GM13976 (cell line): ENCODE measurements at regions not wholly inside any gene's neighbourhood (a gene's known extent, or its start where the extent isn't known, plus 50 kb on each side); places are given as distances from the start of the nearest gene placed in this dataset.

ENCODE experiments used
- DNase-seq: peaks from one replicate; pipeline ENCODE4 v3.0.0; 2012; ENCODE audit warnings: low spot score
- in situ Hi-C: fragments of 300-500 bp; cut with MboI; formaldehyde crosslinking; loops from one replicate; pipeline ENCODE4 v1.12.0; 2022; ENCODE audit warnings: low sequenced_read_pairs, mixed read lengths, inconsistent platforms; ENCODE audit not compliant: unreplicated experiment
- TF ChIP-seq, protein P1 (sequence below): IDR thresholded peaks from 2 replicates; pipeline ENCODE4 v1.5.1; 2012; ENCODE audit warnings: borderline replicate concordance, mild to moderate bottlenecking; ENCODE audit not compliant: insufficient read depth; ENCODE audit errors: extremely low read depth, missing control alignments, control extremely low read depth

DNA sequence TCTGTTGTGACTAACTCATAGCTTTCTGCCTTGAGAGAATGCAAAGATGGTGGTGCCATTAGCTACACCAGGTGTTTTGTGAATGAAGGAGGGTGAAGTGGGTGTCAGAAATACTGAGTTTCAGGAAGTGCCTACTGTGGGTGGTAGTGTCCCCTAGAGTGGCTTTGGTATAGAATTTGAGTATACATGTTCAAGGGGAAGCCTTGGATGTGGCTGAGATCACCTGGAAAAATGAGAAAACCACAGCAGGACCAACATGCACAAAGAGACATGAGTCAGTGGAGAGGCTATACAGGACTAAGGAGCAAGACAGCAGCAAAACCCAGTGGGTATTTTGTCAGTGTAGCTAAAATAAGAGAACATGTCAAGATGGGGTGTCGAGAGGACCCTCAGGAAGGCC lies 204.3 kb upstream of the TBL1X start:
- no peak for DNase-seq
- TF ChIP-seq, protein P1, sequence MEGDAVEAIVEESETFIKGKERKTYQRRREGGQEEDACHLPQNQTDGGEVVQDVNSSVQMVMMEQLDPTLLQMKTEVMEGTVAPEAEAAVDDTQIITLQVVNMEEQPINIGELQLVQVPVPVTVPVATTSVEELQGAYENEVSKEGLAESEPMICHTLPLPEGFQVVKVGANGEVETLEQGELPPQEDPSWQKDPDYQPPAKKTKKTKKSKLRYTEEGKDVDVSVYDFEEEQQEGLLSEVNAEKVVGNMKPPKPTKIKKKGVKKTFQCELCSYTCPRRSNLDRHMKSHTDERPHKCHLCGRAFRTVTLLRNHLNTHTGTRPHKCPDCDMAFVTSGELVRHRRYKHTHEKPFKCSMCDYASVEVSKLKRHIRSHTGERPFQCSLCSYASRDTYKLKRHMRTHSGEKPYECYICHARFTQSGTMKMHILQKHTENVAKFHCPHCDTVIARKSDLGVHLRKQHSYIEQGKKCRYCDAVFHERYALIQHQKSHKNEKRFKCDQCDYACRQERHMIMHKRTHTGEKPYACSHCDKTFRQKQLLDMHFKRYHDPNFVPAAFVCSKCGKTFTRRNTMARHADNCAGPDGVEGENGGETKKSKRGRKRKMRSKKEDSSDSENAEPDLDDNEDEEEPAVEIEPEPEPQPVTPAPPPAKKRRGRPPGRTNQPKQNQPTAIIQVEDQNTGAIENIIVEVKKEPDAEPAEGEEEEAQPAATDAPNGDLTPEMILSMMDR = no peak
- in situ Hi-C loops = no loop called here

DNA sequence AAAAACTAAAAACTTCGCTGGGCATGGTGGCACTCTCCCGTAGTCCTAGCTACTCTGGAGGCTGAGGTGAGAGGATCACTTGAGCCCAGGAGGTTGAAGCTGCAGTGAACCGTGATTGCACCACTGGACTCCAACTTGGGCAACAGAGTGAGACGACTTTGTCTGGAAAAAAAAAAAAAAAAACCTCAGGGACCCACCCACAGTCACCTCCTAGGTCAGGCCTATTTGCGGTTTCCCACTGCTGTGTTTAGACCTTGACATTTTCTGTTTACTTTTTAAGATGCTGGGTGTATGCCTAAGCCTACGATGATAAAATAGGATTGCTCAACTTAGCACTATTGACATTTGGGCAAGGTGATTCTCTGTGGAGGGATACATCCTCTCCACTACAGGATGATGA lies 197.4 kb upstream of the TBL1X start:
- TF ChIP-seq, protein P1 = no peak
- DNase-seq = no peak
- in situ Hi-C loops = no loop called here

DNA sequence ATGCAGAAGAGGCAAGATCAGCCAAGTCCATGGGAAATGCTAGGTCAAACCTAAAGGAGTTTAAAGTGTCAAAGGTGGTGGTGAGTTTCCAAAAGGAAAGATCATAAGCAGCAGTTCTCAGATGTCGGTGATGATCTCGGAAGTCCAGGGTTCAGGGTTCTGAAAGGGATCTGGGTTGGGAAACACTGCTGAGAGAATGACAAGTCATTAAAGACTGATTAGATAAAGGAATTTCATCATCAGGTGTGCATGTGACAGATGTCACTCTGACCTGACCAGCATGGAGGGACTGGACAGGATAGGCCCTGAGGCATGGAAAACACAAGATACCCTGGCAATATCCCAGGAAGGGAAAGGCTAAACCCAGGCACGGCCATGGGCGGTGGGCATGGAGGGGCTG lies 195.7 kb upstream of the TBL1X start:
- TF ChIP-seq, protein P1 = no peak
- no peak for DNase-seq
- in situ Hi-C loops = no loop called here

DNA sequence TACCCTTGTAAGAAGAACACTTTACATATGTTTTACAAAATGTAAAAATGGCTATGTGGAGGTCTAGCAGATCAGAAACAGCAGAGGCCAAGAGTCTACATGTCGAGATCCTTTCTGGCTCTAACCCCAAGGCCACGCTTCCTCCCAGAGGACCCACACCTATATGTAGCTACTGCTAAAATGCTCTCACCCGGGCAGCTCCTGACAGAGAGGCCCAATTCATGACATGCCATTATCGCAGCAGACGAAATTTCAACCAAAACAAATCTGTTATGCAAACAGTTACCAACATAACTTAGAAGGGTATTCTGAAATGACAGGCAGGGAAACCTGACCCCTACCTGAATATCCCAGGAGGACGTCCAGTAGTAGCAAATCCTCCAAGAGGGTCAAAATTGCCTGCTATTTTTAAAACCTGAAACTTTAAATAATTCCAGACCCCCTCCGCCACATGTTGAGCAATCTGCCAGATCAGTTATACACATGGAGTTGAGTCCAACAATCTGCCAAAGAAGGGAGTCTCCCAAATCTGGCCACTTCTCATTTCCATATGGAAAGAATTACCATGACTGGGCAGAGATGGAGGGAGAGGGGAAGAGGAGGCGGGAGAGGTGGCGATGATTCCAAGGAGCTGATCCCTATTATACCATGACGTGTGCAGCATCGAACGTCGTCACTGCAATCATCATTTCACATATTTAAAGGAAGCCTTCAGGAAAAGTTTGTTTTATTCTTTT lies 192.9 kb upstream of the TBL1X start:
- DNase-seq = no peak
- TF ChIP-seq, protein P1 = no peak
- in situ Hi-C loops = no loop called here

DNA sequence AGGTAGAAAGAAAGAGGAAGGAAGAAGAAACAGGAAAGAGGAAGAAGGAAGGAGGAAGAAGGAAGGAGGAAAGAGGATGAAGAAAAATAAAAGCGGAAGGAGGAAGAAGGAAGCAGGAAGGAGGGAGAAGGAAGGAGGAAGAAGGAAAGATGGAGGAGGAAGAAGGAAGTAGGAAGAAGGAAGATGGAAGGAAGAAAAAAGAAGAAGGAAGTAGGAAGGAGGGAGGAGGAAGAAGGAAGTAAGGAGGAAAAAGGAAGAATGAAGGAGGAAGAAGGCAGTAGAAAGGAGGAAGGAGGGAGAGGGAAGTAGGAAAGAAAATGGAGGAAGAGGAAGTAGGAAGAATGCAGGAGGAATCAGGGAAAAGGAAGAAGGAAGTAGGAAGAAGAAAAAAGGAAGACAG lies 191.1 kb upstream of the TBL1X start:
- in situ Hi-C loops = no loop called here
- TF ChIP-seq, protein P1 = no peak

DNA sequence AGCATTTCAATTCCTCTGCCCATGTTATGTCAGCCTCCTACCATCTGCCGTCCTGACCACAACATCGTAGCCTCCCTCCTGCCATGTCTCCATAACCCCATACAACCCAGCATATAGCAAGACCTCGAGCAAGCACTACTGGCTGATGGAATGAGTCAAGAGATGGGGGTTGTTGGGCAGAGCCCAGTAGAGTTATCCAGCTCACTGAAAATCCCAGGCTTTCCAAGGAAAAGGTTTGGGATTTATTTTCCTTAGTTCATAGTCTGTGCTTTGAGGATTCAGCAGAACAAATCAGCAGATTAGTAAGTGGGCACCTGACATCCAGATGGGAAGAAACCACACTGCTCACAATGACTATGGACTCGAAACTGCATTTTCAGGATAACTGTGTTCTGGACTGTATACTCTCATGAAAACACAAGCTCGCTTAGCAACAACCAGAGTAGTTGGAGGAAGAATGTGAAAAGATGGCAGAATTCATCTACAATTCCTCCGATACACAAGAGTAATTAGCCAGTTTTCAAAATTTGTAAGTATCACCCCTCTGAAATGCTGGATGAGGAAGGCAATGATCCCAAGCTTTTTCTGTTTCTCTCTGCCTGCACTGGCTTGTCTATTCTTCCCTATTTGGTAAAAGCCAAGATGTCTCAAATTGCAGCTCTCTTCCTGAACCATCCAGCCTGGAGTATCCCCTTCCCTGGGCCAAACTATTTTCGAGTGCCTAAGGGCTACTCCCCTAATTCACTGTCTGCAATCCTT lies 186.2 kb upstream of the TBL1X start:
- no peak for DNase-seq
- TF ChIP-seq, protein P1 = no peak
- in situ Hi-C loops = no loop called here

More for the DNA sequence above, 191.1 kb upstream of the TBL1X start:
- no peak for DNase-seq
